ENCODE measurements at regions not wholly inside any gene's neighbourhood (a gene's known extent, or its start where the extent isn't known, plus 50 kb on each side); places are given as distances from the start of the nearest gene placed in this dataset.
A peak's percentile ranks its signal among the peaks of the same experiment; 100 is the strongest.

- peak; percentile 17 to 61 for DNase-seq
Measured at GRCh38 chr11:121241343-121242211, 51.0 kb upstream of the SC5D start.

All from SHP77 (cell line).